DOHH2 (cell line): ENCODE measurements at regions not wholly inside any gene's neighbourhood (a gene's known extent, or its start where the extent isn't known, plus 50 kb on each side); places are given as distances from the start of the nearest gene placed in this dataset.

Experiments
- H3F3A ChIP-seq: fragments of 200-600 bp; sonication (generic), shearing (Covaris generic); 2 replicates; pipeline ENCODE4 v1.6.0; 2016; ENCODE audit warnings: antibody characterized with exemption, mild to moderate bottlenecking; ENCODE audit not compliant: control insufficient read depth, insufficient read depth
- H3K27ac ChIP-seq: fragments of 200-600 bp; sonication (generic); 2 replicates; pipeline ENCODE4 v1.5.1; 2014; ENCODE audit warnings: low read depth, mild to moderate bottlenecking, low read length, moderate library complexity
- H3K27me3 ChIP-seq: fragments of 200-600 bp; sonication (generic); 2 replicates; pipeline ENCODE4 v1.6.1; 2014; ENCODE audit warnings: mild to moderate bottlenecking, low read length, mixed read lengths; ENCODE audit not compliant: control insufficient read depth
- H3K36me3 ChIP-seq: fragments of 200-600 bp; sonication (generic); 2 replicates; pipeline ENCODE4 v1.6.1; 2014; ENCODE audit warnings: mild to moderate bottlenecking, low read length, moderate library complexity, mixed read lengths; ENCODE audit not compliant: control insufficient read depth
- H3K4me1 ChIP-seq: fragments of 200-600 bp; sonication (generic); 2 replicates; pipeline ENCODE4 v1.6.1; 2014; ENCODE audit warnings: mild to moderate bottlenecking, low read length, mixed read lengths; ENCODE audit not compliant: control insufficient read depth
- H3K4me2 ChIP-seq: fragments of 200-600 bp; sonication (generic); 2 replicates; pipeline ENCODE4 v1.6.0; 2014; ENCODE audit warnings: mild to moderate bottlenecking, low read length, moderate library complexity
- H3K4me3 ChIP-seq: fragments of 200-600 bp; sonication (generic); 2 replicates; pipeline ENCODE4 v1.5.1; 2014; ENCODE audit warnings: mild to moderate bottlenecking, low read length, mixed read lengths
- H3K79me2 ChIP-seq: fragments of 200-600 bp; sonication (generic); 2 replicates; pipeline ENCODE4 v1.6.1; 2014; ENCODE audit warnings: mild to moderate bottlenecking, low read length, mixed read lengths; ENCODE audit not compliant: control insufficient read depth
- H3K9me2 ChIP-seq: fragments of 200-600 bp; sonication (generic); replicated peaks from 2 replicates; pipeline ENCODE4 v1.6.1; 2014; ENCODE audit warnings: mild to moderate bottlenecking, low read length, mixed read lengths; ENCODE audit not compliant: control insufficient read depth
- H3K9me3 ChIP-seq: fragments of 200-600 bp; sonication (generic); 2 replicates; pipeline ENCODE4 v1.6.1; 2014; ENCODE audit warnings: antibody characterized with exemption, low read length, mixed read lengths; ENCODE audit not compliant: control insufficient read depth, insufficient read depth
- H4K20me1 ChIP-seq: fragments of 200-600 bp; sonication (generic); 2 replicates; pipeline ENCODE4 v1.6.0; 2014; ENCODE audit warnings: low read depth, mild to moderate bottlenecking, antibody characterized with exemption, low read length, moderate library complexity; ENCODE audit not compliant: control insufficient read depth, insufficient read depth
- EZH2phosphoT487 ChIP-seq: fragments of 200-600 bp; sonication (generic); IDR thresholded peaks from 2 replicates; pipeline ENCODE4 v1.6.1; 2017; ENCODE audit warnings: borderline replicate concordance, mild to moderate bottlenecking, antibody characterized with exemption, low read length, moderate library complexity, mixed read lengths
- TF ChIP-seq, protein P1 (sequence below): fragments of 200-600 bp; sonication (generic); IDR thresholded peaks from one replicate; pipeline ENCODE4 v1.5.1; 2014; ENCODE audit warnings: antibody characterized with exemption, mild to moderate bottlenecking, low read depth, low read length; ENCODE audit not compliant: poor library complexity, severe bottlenecking

DNA sequence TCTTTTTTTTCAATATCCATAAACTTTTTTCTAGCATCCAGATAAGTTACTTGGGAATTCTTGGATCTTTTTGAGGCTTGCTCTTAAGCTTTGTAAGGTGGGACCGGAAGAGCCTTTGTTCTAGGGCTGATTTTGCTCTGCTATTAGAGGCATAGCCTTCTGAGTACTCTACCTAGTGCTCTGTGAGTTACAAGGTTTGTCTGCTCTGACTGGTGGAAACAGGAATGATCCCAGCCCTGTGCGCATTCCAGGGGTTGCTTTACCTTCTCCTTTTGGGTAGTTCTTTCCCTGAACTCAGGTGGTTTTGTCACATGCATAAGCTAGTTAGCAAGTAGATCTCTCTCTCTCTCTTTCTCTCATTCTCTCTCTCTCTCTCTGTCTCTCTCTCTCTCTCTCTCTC is 180.8 kb upstream of the PCSK5 start:
- Histone ChIP-seq H3K79me2 (no peaks in the 10 kb centered on the region), H3K4me1 (no peaks in the 10 kb centered on the region), H3K27me3 (no peaks in the 10 kb centered on the region), H4K20me1 (no peaks in the 10 kb centered on the region), H3K9me2 (no peaks in the 10 kb centered on the region), H3K4me2 (no peak overlapping the region), H3F3A (no peaks in the 10 kb centered on the region), H3K4me3 (no peak overlapping the region), H3K9me3 (no peaks in the 10 kb centered on the region), H3K36me3 (no peaks in the 10 kb centered on the region), H3K27ac (no peak overlapping the region)
- no peak for TF ChIP-seq EZH2phosphoT487
- TF ChIP-seq, protein P1, sequence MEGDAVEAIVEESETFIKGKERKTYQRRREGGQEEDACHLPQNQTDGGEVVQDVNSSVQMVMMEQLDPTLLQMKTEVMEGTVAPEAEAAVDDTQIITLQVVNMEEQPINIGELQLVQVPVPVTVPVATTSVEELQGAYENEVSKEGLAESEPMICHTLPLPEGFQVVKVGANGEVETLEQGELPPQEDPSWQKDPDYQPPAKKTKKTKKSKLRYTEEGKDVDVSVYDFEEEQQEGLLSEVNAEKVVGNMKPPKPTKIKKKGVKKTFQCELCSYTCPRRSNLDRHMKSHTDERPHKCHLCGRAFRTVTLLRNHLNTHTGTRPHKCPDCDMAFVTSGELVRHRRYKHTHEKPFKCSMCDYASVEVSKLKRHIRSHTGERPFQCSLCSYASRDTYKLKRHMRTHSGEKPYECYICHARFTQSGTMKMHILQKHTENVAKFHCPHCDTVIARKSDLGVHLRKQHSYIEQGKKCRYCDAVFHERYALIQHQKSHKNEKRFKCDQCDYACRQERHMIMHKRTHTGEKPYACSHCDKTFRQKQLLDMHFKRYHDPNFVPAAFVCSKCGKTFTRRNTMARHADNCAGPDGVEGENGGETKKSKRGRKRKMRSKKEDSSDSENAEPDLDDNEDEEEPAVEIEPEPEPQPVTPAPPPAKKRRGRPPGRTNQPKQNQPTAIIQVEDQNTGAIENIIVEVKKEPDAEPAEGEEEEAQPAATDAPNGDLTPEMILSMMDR: no peak

DNA sequence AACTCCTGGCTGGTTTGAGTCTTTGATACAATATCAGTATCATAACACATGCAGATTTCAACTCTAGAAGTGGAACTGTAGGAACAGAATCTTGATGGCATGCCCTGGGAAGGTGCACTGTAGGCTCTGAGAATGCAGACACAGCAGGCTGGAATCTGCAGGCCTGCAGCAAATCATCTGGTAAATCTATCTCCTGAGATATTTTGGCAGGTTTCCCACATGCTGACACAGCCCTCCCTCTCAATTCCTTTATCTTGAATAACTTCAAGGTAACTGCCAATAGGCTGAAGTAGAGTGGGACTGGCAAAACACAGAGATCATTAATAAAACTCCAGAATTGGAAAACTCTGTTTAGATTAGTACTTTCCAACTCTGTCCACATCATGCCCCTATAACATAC is 177.8 kb upstream of the PCSK5 start:
- H3K9me2 ChIP-seq: no peaks in the 10 kb centered on the region
- no peaks in the 10 kb centered on the region for H3K27me3 ChIP-seq
- no peaks in the 10 kb centered on the region for H3K79me2 ChIP-seq
- no peaks in the 10 kb centered on the region for H3F3A ChIP-seq
- no peaks in the 10 kb centered on the region for H4K20me1 ChIP-seq
- no peak overlapping the region for H3K4me3 ChIP-seq
- no peak for TF ChIP-seq EZH2phosphoT487
- TF ChIP-seq, protein P1: no peak
- H3K36me3 ChIP-seq: no peaks in the 10 kb centered on the region
- no peak overlapping the region for H3K4me2 ChIP-seq
- H3K27ac ChIP-seq: no peak overlapping the region
- no peaks in the 10 kb centered on the region for H3K9me3 ChIP-seq
- no peaks in the 10 kb centered on the region for H3K4me1 ChIP-seq

DNA sequence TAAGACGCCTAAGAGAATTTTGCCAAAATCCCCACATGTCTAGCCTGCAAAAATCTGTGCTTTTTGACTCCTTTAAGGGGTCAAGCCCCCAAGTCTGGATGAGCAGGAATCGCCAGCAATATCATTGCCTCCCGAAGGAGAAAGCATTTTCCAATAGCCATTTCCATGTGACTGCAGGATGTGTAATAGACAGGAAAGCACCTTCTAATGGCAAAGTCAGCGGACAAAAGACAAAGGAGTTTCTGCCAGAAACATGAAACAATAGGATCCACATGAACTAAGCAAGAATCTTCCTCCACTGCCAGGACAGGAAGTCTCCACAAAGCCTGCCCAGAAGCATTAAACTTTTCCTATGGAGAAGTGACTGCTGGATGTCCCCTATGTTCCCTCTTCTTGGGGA is 177.1 kb upstream of the PCSK5 start:
- Histone ChIP-seq H3K27me3 (no peaks in the 10 kb centered on the region), H3K4me1 (no peaks in the 10 kb centered on the region), H4K20me1 (no peaks in the 10 kb centered on the region), H3K9me3 (no peaks in the 10 kb centered on the region), H3K79me2 (no peaks in the 10 kb centered on the region), H3K4me3 (no peak overlapping the region), H3K36me3 (no peaks in the 10 kb centered on the region), H3F3A (no peaks in the 10 kb centered on the region), H3K4me2 (no peak overlapping the region), H3K9me2 (no peaks in the 10 kb centered on the region), H3K27ac (no peak overlapping the region)
- TF ChIP-seq, protein P1: no peak
- no peak for TF ChIP-seq EZH2phosphoT487

DNA sequence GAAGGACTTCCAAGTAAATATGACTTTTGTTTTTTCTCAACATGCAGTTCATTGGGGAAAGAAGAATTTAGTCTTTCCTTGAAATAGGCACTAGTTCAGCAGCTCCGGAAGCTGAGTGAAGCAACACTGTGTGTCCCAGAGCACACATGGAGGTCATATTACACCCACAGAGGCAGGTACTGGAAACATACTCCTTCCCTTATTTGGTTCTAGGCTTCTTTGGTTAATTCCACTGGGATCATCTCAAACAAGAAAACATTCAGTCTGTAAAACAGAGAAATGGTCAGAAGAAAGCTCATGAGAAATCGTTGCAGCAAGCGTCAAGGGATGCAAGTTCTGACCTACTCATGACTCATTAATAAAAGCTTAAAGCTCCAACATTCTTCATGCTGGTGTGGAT is 175.1 kb upstream of the PCSK5 start:
- Histone ChIP-seq H3K4me3 (no peak overlapping the region), H3K4me2 (no peak overlapping the region), H3K27ac (no peak overlapping the region), H4K20me1 (no peaks in the 10 kb centered on the region), H3K9me2 (no peaks in the 10 kb centered on the region), H3K79me2 (no peaks in the 10 kb centered on the region), H3K36me3 (no peaks in the 10 kb centered on the region), H3K27me3 (no peaks in the 10 kb centered on the region), H3F3A (no peaks in the 10 kb centered on the region), H3K4me1 (no peaks in the 10 kb centered on the region), H3K9me3 (no peaks in the 10 kb centered on the region)
- TF ChIP-seq EZH2phosphoT487: no peak
- TF ChIP-seq, protein P1: no peak
